ENCODE measurements at regions not wholly inside any gene's neighbourhood (a gene's known extent, or its start where the extent isn't known, plus 50 kb on each side); places are given as distances from the start of the nearest gene placed in this dataset.

DNA sequence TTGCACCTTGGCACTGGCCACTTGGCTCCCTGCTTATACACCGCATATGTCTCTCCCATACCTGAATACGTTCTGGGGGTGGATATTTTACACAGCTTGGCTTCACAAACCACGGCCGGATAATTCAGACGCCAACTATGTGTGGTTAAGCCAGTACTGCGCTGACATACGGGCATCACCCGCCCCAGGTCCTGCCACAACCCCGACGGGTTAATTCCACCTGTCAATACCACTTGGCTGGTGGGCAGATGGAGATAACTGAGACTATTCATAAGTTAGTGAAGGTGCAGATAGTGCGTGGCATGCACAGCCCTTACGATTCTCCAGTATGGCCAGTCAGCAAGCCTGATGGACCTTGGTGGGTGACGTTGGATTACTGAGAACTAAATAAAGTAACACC is 696.3 kb upstream of the AGA start:
- H3K9me3 ChIP-seq (replicated peaks in 1 of 2; ENCODE audit: control insufficient read depth in 1 of 2, insufficient read depth in 1 of 2, low read length in 2 of 2) = peaks cover 67% of the 10 kb centered on the region in 2 donors
- no peaks in the 10 kb centered on the region for H3K79me2 ChIP-seq (ENCODE audit: insufficient read depth, low read length)
- no peak overlapping the region for H3K27ac Mint-ChIP-seq
- H3K4me1 ChIP-seq (ENCODE audit: control insufficient read depth in 1 of 2, insufficient read depth in 2 of 2, low read length in 2 of 2) = no peaks in the 10 kb centered on the region
- H2AFZ ChIP-seq (ENCODE audit: insufficient read depth, low read depth, low read length, poor library complexity, severe bottlenecking) = no peak overlapping the region
- no peaks in the 10 kb centered on the region for H3K27me3 ChIP-seq (ENCODE audit: control insufficient read depth in 2 of 2, insufficient read depth in 2 of 2, low read length in 2 of 2)
- H4K20me1 ChIP-seq (ENCODE audit: insufficient read depth, low read length) = no peaks in the 10 kb centered on the region
- WGBS (ENCODE audit: insufficient coverage) = 91% methylated on average over 7 of the region's 13 CpGs
- intact Hi-C loops (cut with micrococcal nuclease) = no loop called here
- DNase-seq = no peak
- no peaks in the 10 kb centered on the region for H3K4me1 Mint-ChIP-seq
- H3K27me3 Mint-ChIP-seq (ENCODE audit: low read depth in 3 of 3) = no peaks in the 10 kb centered on the region
- no peak overlapping the region for H3K9ac ChIP-seq (ENCODE audit: insufficient read depth, low read length, poor library complexity, severe bottlenecking)
- H3K4me3 ChIP-seq (replicated peaks in 1 of 3; ENCODE audit: low read depth in 2 of 3, low read length in 3 of 3) = no peak overlapping the region
- TF ChIP-seq, protein P1, sequence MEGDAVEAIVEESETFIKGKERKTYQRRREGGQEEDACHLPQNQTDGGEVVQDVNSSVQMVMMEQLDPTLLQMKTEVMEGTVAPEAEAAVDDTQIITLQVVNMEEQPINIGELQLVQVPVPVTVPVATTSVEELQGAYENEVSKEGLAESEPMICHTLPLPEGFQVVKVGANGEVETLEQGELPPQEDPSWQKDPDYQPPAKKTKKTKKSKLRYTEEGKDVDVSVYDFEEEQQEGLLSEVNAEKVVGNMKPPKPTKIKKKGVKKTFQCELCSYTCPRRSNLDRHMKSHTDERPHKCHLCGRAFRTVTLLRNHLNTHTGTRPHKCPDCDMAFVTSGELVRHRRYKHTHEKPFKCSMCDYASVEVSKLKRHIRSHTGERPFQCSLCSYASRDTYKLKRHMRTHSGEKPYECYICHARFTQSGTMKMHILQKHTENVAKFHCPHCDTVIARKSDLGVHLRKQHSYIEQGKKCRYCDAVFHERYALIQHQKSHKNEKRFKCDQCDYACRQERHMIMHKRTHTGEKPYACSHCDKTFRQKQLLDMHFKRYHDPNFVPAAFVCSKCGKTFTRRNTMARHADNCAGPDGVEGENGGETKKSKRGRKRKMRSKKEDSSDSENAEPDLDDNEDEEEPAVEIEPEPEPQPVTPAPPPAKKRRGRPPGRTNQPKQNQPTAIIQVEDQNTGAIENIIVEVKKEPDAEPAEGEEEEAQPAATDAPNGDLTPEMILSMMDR (IDR thresholded peaks at IDR 0.05) = no peak
- peaks cover 9 to 41% (median 24%) of the 10 kb centered on the region in 7 donors for H3K9me3 Mint-ChIP-seq
- H3K27ac ChIP-seq (ENCODE audit: low read depth in 1 of 2, low read length in 2 of 2) = no peak overlapping the region
- H3K4me2 ChIP-seq (replicated peaks; ENCODE audit: extremely low read depth, low read length, poor library complexity, severe bottlenecking) = no peak overlapping the region
- no peak overlapping the region for H3K4me3 Mint-ChIP-seq
- no peaks in the 10 kb centered on the region for H3K36me3 ChIP-seq (replicated peaks in 1 of 2; ENCODE audit: control insufficient read depth in 1 of 2, insufficient read depth in 2 of 2, low read length in 2 of 2)
- H3K36me3 Mint-ChIP-seq = no peaks in the 10 kb centered on the region

- Histone ChIP-seq H3K4me3 (replicated peaks in 1 of 3; ENCODE audit: low read depth in 2 of 3, low read length in 3 of 3) (no peak overlapping the region), H4K20me1 (ENCODE audit: insufficient read depth, low read length) (no peaks in the 10 kb centered on the region), H3K27ac (ENCODE audit: low read depth in 1 of 2, low read length in 2 of 2) (no peak overlapping the region), H3K36me3 (replicated peaks in 1 of 2; ENCODE audit: control insufficient read depth in 1 of 2, insufficient read depth in 2 of 2, low read length in 2 of 2) (no peaks in the 10 kb centered on the region), H3K79me2 (ENCODE audit: insufficient read depth, low read length) (no peaks in the 10 kb centered on the region), H2AFZ (ENCODE audit: insufficient read depth, low read depth, low read length, poor library complexity, severe bottlenecking) (no peak overlapping the region), H3K27me3 (ENCODE audit: control insufficient read depth in 2 of 2, insufficient read depth in 2 of 2, low read length in 2 of 2) (no peaks in the 10 kb centered on the region), H3K4me1 (ENCODE audit: control insufficient read depth in 1 of 2, insufficient read depth in 2 of 2, low read length in 2 of 2) (no peaks in the 10 kb centered on the region), H3K9ac (ENCODE audit: insufficient read depth, low read length, poor library complexity, severe bottlenecking) (no peak overlapping the region), H3K9me3 (replicated peaks in 1 of 2; ENCODE audit: control insufficient read depth in 1 of 2, insufficient read depth in 1 of 2, low read length in 2 of 2) (peaks cover 67% of the 10 kb centered on the region in 2 donors), H3K4me2 (replicated peaks; ENCODE audit: extremely low read depth, low read length, poor library complexity, severe bottlenecking) (no peak overlapping the region)
- 93% methylated on average over 10 of the region's 11 CpGs for WGBS (ENCODE audit: insufficient coverage)
- H3K27ac Mint-ChIP-seq = no peak overlapping the region
- H3K36me3 Mint-ChIP-seq = no peaks in the 10 kb centered on the region
- TF ChIP-seq, protein P1 (IDR thresholded peaks at IDR 0.05) = no peak
- DNase-seq = no peak
- no peaks in the 10 kb centered on the region for H3K27me3 Mint-ChIP-seq (ENCODE audit: low read depth in 3 of 3)
- intact Hi-C loops (cut with micrococcal nuclease) = no loop called here
- no peak overlapping the region for H3K4me3 Mint-ChIP-seq
- no peaks in the 10 kb centered on the region for H3K4me1 Mint-ChIP-seq
- peaks cover 9 to 45% (median 24%) of the 10 kb centered on the region in 7 donors for H3K9me3 Mint-ChIP-seq
Observed at GRCh38 chr4:178140326-178140915, 698.2 kb upstream of the AGA start.

All from CD14-positive monocyte (primary cell).